ENCODE measurements at regions not wholly inside any gene's neighbourhood (a gene's known extent, or its start where the extent isn't known, plus 50 kb on each side); places are given as distances from the start of the nearest gene placed in this dataset.

DNA sequence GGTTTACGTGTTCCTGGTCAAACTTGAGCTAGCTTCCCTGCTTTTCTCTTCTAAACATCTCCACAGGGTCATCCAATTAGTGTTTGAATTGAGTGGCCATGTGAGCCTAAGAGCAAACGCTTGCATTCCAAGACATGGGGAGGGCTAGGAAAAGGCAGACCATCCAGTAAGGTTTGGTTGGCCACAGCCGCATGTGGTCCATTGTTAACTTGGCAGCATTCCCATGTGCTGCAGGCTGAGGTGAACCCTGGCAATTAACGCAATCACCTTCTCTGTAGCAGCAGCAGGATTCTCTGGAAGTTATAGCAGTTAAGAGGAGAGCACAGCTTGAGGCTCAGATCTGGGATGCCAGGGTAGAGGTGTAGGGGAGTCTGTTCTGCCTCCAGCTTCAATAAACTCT, 502.2 kb upstream of the LMCD1 start:
- Histone ChIP-seq H3K9me3 (no peaks in the 10 kb centered on the region), H3K4me1 (no peaks in the 10 kb centered on the region), H3K36me3 (no peaks in the 10 kb centered on the region), H3K4me3 (no peak overlapping the region), H3K27ac (no peak overlapping the region), H3K27me3 (no peaks in the 10 kb centered on the region)
- TF ChIP-seq POLR2A (IDR thresholded peaks at IDR 0.05) (no peak), POLR2AphosphoS5 (IDR thresholded peaks at IDR 0.05) (no peak)
- TF ChIP-seq, protein P1, sequence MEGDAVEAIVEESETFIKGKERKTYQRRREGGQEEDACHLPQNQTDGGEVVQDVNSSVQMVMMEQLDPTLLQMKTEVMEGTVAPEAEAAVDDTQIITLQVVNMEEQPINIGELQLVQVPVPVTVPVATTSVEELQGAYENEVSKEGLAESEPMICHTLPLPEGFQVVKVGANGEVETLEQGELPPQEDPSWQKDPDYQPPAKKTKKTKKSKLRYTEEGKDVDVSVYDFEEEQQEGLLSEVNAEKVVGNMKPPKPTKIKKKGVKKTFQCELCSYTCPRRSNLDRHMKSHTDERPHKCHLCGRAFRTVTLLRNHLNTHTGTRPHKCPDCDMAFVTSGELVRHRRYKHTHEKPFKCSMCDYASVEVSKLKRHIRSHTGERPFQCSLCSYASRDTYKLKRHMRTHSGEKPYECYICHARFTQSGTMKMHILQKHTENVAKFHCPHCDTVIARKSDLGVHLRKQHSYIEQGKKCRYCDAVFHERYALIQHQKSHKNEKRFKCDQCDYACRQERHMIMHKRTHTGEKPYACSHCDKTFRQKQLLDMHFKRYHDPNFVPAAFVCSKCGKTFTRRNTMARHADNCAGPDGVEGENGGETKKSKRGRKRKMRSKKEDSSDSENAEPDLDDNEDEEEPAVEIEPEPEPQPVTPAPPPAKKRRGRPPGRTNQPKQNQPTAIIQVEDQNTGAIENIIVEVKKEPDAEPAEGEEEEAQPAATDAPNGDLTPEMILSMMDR (IDR thresholded peaks at IDR 0.05), result no peak
- intact Hi-C loops (cut with DNase I; ENCODE audit: low total_unique reads), result no loop called here
- no peak for DNase-seq (ENCODE audit: low spot score in 2 of 2)

DNA sequence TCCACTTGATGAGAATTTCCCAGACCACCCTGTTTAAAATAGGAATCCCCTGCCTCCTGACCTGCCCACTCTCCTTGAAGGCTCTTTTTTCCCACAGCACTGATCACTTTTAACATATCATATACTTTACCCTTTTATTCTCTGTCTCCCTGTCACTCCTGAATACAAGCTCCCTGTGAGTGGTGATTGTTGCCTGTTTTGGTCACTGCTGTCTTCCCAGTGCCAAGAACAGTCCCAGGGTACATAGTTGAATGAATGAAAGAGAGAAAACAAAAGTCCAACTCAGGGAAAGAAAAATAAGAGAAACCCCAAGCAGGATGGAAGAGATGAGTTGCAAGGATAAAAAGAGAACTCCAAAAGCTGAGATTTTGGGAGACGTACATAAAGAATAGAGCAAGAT, 500.3 kb upstream of the LMCD1 start:
- intact Hi-C loops (cut with DNase I; ENCODE audit: low total_unique reads), result no loop called here
- Histone ChIP-seq H3K9me3 (no peaks in the 10 kb centered on the region), H3K4me1 (no peaks in the 10 kb centered on the region), H3K36me3 (no peaks in the 10 kb centered on the region), H3K27ac (peak overlapping the region in 1 of 2 donors; percentile 63), H3K27me3 (no peaks in the 10 kb centered on the region), H3K4me3 (no peak overlapping the region)
- DNase-seq (ENCODE audit: low spot score in 2 of 2), result no peak
- no peak for TF ChIP-seq POLR2AphosphoS5 (IDR thresholded peaks at IDR 0.05)
- TF ChIP-seq, protein P1 (IDR thresholded peaks at IDR 0.05), result no peak
- TF ChIP-seq POLR2A (IDR thresholded peaks at IDR 0.05), result no peak

DNA sequence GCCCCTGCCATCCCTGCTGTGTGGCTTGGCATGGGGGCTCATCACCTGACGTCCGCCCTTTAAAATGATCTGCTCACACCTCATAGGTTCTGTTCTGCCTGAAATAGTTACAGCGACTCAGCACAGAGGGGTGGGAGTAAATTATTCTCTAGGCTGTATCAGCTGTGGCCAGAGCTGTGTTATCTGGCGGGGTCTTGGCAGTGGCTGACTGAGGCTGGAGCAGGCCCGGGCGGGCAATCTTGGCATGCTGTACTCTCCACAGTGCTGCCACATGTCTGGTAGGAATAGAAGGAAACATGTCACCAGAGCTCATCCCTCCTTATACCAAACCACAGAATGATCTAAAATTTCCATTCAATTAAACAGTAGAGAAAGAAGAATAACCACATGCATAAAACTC, 499.9 kb upstream of the LMCD1 start:
- H3K27ac ChIP-seq, result peak overlapping the region in 1 of 2 donors; percentile 63
- H3K9me3 ChIP-seq, result no peaks in the 10 kb centered on the region
- no peak overlapping the region for H3K4me3 ChIP-seq
- intact Hi-C loops (cut with DNase I; ENCODE audit: low total_unique reads), result no loop called here
- H3K36me3 ChIP-seq, result no peaks in the 10 kb centered on the region
- TF ChIP-seq POLR2A (IDR thresholded peaks at IDR 0.05) (no peak), POLR2AphosphoS5 (IDR thresholded peaks at IDR 0.05) (no peak)
- TF ChIP-seq, protein P1 (IDR thresholded peaks at IDR 0.05), result no peak
- no peak for DNase-seq (ENCODE audit: low spot score in 2 of 2)
- no peaks in the 10 kb centered on the region for H3K4me1 ChIP-seq
- H3K27me3 ChIP-seq, result no peaks in the 10 kb centered on the region

DNA sequence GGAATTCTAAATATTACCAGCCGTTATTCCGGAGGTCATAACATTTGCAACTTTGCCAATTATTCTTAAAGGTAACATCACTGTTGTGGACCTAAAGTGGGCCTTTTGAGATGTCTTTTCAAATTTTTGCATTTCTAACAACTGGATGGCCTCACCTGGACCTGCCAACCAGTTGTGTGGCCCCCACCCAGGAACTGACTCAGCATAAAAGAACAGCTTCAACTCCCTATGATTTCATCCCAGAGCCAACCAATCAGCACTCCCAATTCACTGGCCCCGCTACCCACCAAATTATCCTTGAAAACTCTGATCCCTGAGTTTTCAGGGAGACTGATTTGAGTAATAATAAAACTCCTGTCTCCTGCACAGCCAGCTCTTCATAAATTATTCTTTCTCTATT, 489.7 kb upstream of the LMCD1 start:
- intact Hi-C loops (cut with DNase I; ENCODE audit: low total_unique reads), result no loop called here
- DNase-seq (ENCODE audit: low spot score in 2 of 2), result no peak
- TF ChIP-seq, protein P1 (IDR thresholded peaks at IDR 0.05), result no peak
- no peak for TF ChIP-seq POLR2A (IDR thresholded peaks at IDR 0.05)
- no peak for TF ChIP-seq POLR2AphosphoS5 (IDR thresholded peaks at IDR 0.05)
- no peaks in the 10 kb centered on the region for H3K36me3 ChIP-seq
- H3K9me3 ChIP-seq, result peaks cover 6 to 8% of the 10 kb centered on the region in 2 donors
- H3K4me1 ChIP-seq, result no peaks in the 10 kb centered on the region
- H3K4me3 ChIP-seq, result no peak overlapping the region
- H3K27me3 ChIP-seq, result no peaks in the 10 kb centered on the region
- no peak overlapping the region for H3K27ac ChIP-seq

DNA sequence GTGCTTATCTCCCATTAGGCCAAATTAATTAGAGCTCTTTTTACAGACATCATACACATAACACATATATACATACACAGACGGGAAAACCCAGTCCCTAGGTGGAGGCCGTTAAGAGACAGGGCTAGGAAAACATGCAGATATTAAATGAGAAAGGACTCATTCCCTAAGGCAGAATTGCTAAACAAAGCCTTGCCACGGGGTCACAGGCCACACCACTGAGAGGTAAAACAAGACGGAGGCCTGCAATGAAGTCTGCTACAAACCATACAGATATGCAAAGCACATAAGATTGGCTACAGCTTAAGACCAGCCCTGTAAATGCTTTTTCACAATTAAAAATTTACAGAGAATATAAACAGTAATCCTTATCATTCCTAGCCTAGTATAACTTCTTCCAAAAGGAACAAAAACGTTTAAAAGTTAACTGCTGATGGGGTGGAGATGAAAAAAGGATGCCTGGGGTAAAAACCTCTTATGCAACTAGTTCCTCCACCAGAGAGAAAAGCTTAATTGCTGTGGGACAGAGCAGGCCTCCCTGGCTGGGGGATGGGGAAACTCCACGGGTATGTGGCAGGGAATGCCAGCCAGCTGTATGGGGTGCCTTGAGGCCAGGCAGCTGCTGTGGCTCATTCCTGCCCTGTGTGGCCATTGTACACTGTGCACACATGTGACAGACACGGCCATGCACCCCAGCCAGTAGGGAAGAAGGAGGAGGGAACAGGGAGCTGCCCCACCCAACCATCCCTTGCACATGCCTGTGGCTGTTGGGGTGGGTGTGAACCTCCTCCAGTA, 481.4 kb upstream of the LMCD1 start:
- no peak overlapping the region for H3K4me3 ChIP-seq
- intact Hi-C loops (cut with DNase I; ENCODE audit: low total_unique reads), result no loop called here
- H3K27me3 ChIP-seq, result no peaks in the 10 kb centered on the region
- no peaks in the 10 kb centered on the region for H3K36me3 ChIP-seq
- no peaks in the 10 kb centered on the region for H3K4me1 ChIP-seq
- peaks cover 34 to 38% of the 10 kb centered on the region in 2 donors for H3K9me3 ChIP-seq
- TF ChIP-seq, protein P1 (IDR thresholded peaks at IDR 0.05), result no peak
- TF ChIP-seq POLR2A (IDR thresholded peaks at IDR 0.05) (no peak), POLR2AphosphoS5 (IDR thresholded peaks at IDR 0.05) (no peak)
- DNase-seq (ENCODE audit: low spot score in 2 of 2), result no peak
- H3K27ac ChIP-seq, result no peak overlapping the region
